GF-D8 (cell line): ENCODE measurements at regions not wholly inside any gene's neighbourhood (a gene's known extent, or its start where the extent isn't known, plus 50 kb on each side); places are given as distances from the start of the nearest gene placed in this dataset.

Experiments used
- DNase-seq: peaks from one replicate; lab custom pipeline; 2025; lab: John Stamatoyannopoulos, UW

GRCh38 chr17:45715787-45716186 lies 68.3 kb upstream of the CRHR1 start:
- no peak for DNase-seq

GRCh38 chr17:45718791-45719190 lies 65.3 kb upstream of the CRHR1 start:
- DNase-seq, result no peak

GRCh38 chr17:45719335-45720071 lies 64.6 kb upstream of the CRHR1 start:
- DNase-seq, result no peak

- DNase-seq, result no peak
Observed at GRCh38 chr17:45720386-45720785, 63.7 kb upstream of the CRHR1 start.

GRCh38 chr17:45722161-45722560 lies 62.0 kb upstream of the CRHR1 start:
- DNase-seq, result no peak

GRCh38 chr17:45729294-45729907 lies 54.7 kb upstream of the CRHR1 start:
- DNase-seq, result no peak

GRCh38 chr17:45730192-45730591 lies 53.9 kb upstream of the CRHR1 start:
- DNase-seq, result no peak

GRCh38 chr17:45731459-45731858 lies 52.7 kb upstream of the CRHR1 start:
- no peak for DNase-seq

GRCh38 chr17:45732926-45733505 lies 51.1 kb upstream of the CRHR1 start:
- no peak for DNase-seq

- no peak for DNase-seq
Observed at GRCh38 chr17:45733781-45734180, 50.3 kb upstream of the CRHR1 start.
